ENCODE measurements at regions not wholly inside any gene's neighbourhood (a gene's known extent, or its start where the extent isn't known, plus 50 kb on each side); places are given as distances from the start of the nearest gene placed in this dataset.

GRCh38 chr3:43857361-43858293 is 166.9 kb downstream of the ABHD5 start:
- TF ChIP-seq, protein P1, sequence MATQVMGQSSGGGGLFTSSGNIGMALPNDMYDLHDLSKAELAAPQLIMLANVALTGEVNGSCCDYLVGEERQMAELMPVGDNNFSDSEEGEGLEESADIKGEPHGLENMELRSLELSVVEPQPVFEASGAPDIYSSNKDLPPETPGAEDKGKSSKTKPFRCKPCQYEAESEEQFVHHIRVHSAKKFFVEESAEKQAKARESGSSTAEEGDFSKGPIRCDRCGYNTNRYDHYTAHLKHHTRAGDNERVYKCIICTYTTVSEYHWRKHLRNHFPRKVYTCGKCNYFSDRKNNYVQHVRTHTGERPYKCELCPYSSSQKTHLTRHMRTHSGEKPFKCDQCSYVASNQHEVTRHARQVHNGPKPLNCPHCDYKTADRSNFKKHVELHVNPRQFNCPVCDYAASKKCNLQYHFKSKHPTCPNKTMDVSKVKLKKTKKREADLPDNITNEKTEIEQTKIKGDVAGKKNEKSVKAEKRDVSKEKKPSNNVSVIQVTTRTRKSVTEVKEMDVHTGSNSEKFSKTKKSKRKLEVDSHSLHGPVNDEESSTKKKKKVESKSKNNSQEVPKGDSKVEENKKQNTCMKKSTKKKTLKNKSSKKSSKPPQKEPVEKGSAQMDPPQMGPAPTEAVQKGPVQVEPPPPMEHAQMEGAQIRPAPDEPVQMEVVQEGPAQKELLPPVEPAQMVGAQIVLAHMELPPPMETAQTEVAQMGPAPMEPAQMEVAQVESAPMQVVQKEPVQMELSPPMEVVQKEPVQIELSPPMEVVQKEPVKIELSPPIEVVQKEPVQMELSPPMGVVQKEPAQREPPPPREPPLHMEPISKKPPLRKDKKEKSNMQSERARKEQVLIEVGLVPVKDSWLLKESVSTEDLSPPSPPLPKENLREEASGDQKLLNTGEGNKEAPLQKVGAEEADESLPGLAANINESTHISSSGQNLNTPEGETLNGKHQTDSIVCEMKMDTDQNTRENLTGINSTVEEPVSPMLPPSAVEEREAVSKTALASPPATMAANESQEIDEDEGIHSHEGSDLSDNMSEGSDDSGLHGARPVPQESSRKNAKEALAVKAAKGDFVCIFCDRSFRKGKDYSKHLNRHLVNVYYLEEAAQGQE (IDR thresholded peaks at IDR 0.05; ENCODE audit: insufficient replicate concordance, low read depth): no peak
- TF ChIP-seq GABPA (IDR thresholded peaks at IDR 0.05; ENCODE audit: low read depth) (no peak), POLR2AphosphoS5 (IDR thresholded peaks at IDR 0.05; ENCODE audit: low read depth) (no peak), CTCF (IDR thresholded peaks at IDR 0.05; ENCODE audit: insufficient read depth, low read length) (no peak), SPI1 (IDR thresholded peaks at IDR 0.05; ENCODE audit: borderline replicate concordance, low read depth) (no peak)
- no peak for DNase-seq (ENCODE audit: low read depth in 1 of 2, low spot score in 1 of 2)
- no peak overlapping the region for H3K4me3 ChIP-seq (replicated peaks; ENCODE audit: insufficient read depth, low read length)
- no peak overlapping the region for H3K27ac ChIP-seq (replicated peaks)
- peaks cover 12% of the 10 kb centered on the region for H3K27me3 ChIP-seq (ENCODE audit: insufficient read depth, poor library complexity, severe bottlenecking)

- TF ChIP-seq CTCF (IDR thresholded peaks at IDR 0.05; ENCODE audit: insufficient read depth, low read length): no peak
- no peak for TF ChIP-seq POLR2AphosphoS5 (IDR thresholded peaks at IDR 0.05; ENCODE audit: low read depth)
- TF ChIP-seq, protein P1 (IDR thresholded peaks at IDR 0.05; ENCODE audit: insufficient replicate concordance, low read depth): no peak
- TF ChIP-seq GABPA (IDR thresholded peaks at IDR 0.05; ENCODE audit: low read depth): no peak
- TF ChIP-seq SPI1 (IDR thresholded peaks at IDR 0.05; ENCODE audit: borderline replicate concordance, low read depth): no peak
- H3K27ac ChIP-seq (replicated peaks): no peak overlapping the region
- H3K27me3 ChIP-seq (ENCODE audit: insufficient read depth, poor library complexity, severe bottlenecking): peaks cover 12% of the 10 kb centered on the region
- H3K4me3 ChIP-seq (replicated peaks; ENCODE audit: insufficient read depth, low read length): no peak overlapping the region
- DNase-seq (ENCODE audit: low read depth in 1 of 2, low spot score in 1 of 2): no peak
These were observed 167.6 kb downstream of the ABHD5 start for GRCh38 chr3:43858294-43858701.

DNA sequence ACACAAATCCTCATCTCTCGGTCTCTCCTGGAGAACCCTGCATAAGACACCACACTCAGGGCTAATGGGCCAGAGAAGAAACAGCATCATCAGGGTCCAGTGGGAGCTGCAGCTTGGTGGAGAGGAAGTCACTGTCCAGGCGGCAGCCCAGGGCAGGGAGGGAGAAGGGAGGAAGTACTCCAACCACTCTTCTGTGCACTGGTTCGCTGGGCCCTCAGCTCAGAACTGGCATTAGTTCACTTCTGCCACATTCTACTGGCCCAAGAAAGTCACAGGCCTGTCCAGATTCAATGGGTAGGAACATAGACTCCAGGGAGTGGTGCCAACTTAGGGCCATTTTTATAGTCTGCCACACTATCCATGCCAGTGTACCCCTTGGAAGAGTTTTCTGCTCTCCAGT is 169.0 kb downstream of the ABHD5 start:
- peaks cover 12% of the 10 kb centered on the region for H3K27me3 ChIP-seq (ENCODE audit: insufficient read depth, poor library complexity, severe bottlenecking)
- no peak overlapping the region for H3K4me3 ChIP-seq (replicated peaks; ENCODE audit: insufficient read depth, low read length)
- TF ChIP-seq POLR2AphosphoS5 (IDR thresholded peaks at IDR 0.05; ENCODE audit: low read depth): no peak
- no peak for TF ChIP-seq SPI1 (IDR thresholded peaks at IDR 0.05; ENCODE audit: borderline replicate concordance, low read depth)
- no peak for TF ChIP-seq CTCF (IDR thresholded peaks at IDR 0.05; ENCODE audit: insufficient read depth, low read length)
- TF ChIP-seq, protein P1 (IDR thresholded peaks at IDR 0.05; ENCODE audit: insufficient replicate concordance, low read depth): no peak
- no peak for TF ChIP-seq GABPA (IDR thresholded peaks at IDR 0.05; ENCODE audit: low read depth)
- no peak overlapping the region for H3K27ac ChIP-seq (replicated peaks)
- DNase-seq (ENCODE audit: low read depth in 1 of 2, low spot score in 1 of 2): peak in 1 of 2 experiments; percentile 1

Measured in HL-60 (cell line).